HG02870 (cell line): ENCODE measurements at regions not wholly inside any gene's neighbourhood (a gene's known extent, or its start where the extent isn't known, plus 50 kb on each side); places are given as distances from the start of the nearest gene placed in this dataset.

Experiments
- ATAC-seq: cut with Tn5 transposase; IDR thresholded peaks from one replicate; pipeline ENCODE4 v1.9.1; 2021; ENCODE audit warnings: mild to moderate bottlenecking, moderate library complexity; ENCODE audit not compliant: unreplicated experiment

- no peak for ATAC-seq
Measured at GRCh38 chr4:28518561-28519165, 1658.0 kb downstream of the STIM2 start.

DNA sequence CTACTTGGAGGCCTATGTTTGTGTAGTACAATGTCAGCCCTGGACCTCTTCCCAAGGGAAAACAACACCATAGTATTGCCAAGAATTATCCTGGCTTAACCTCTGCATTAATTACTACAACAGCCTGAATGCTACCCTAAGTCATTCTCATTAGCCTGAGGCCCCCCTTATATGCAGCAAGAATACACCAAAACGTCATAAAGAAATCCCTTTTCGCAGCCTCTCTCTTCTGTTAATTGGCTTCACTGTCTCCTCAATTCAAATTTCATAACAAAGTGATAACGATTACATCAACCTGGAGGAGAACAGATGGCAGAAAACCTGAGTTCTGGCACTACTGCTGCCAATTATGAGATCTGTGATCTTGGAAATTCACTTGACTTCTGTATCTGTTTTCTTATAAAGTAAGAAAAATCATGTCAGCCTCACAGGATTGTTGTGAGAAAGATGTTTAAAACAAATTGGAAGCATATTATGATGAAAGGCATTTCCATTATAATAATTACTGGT lies 1663.1 kb downstream of the STIM2 start:
- no peak for ATAC-seq

DNA sequence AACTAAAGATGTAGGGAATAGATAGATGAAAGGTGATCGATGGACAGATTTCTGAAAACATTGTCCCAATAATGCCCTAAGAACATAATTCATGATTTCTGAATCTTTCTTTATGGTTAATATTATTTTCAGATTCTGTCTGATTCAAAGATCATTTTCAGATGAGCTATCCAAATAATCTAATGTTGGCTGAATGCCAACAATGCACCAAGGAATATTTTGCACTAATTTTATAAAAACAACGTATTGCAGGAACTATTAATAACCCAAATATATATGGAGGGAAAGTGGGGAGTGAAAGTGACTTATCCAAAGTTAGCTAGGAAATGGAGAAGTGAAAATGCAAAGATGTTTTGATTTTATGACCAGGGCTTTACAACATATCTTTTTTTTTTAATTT lies 1675.5 kb downstream of the STIM2 start:
- no peak for ATAC-seq

GRCh38 chr4:28545986-28546385 lies 1685.3 kb downstream of the STIM2 start:
- no peak for ATAC-seq

- ATAC-seq: no peak
Measured at GRCh38 chr4:28548136-28548535, 1687.5 kb downstream of the STIM2 start.

DNA sequence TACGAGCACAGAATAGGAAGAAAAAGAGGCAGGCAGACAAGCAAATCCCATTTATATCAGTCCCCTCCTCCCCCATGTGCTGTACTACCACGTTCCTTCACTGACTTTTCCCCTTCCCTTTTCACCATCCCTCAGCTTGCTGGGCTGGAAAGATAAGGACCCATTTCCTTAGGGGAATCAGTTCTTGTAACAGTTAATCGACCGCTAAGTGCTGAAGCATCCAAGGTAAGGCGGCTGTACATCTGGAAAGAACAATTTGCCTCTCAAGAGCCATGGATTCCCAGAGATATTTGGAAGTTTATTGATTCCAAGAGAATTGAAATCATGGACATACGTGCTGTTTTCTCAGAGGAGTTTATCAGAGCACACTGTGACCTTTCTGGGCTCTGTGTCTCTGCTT lies 1688.0 kb downstream of the STIM2 start:
- no peak for ATAC-seq

DNA sequence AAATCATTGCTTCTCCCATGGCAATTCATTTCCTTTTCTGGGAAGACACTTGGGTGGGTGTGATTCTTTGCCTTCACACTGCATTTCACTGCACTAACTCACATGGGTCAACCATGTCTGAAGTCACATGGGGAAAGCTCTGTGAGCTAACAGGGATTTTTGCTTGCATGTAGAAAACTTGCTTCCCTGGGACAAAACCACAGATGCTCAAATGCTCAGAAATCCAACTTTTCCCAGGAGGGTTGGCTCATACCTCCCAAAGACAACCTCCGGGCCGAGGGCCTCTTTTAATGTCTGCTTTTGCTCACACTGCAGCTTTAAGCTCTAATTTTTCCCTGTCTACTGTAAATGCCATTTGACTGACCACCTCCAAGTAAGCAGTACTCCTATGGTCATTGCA lies 1695.2 kb downstream of the STIM2 start:
- ATAC-seq: no peak

- ATAC-seq: no peak
Measured at GRCh38 chr4:28557755-28558154, 1697.1 kb downstream of the STIM2 start.

- no peak for ATAC-seq
Measured at GRCh38 chr4:28558895-28559294, 1698.3 kb downstream of the STIM2 start.

GRCh38 chr4:28562913-28563312 lies 1702.3 kb downstream of the STIM2 start:
- no peak for ATAC-seq

DNA sequence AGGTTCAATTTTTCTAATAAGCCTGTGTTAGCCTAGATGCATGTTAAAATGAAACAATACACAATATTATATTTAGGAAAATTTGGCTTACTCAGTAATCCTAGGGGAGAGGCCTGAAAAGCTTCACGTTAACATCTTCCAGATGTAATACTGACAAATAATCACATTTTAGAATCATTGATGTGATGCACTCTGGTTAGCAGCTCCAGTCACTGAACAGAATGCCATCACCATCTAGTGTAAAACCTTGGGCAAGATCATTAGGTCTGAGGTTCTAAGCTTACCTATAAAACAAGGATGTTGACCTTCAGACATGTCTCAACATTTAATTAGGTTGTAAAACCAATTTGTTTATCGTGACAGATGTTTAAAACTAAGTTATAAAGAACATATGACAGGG lies 1704.8 kb downstream of the STIM2 start:
- ATAC-seq: no peak

- ATAC-seq: no peak
Measured at GRCh38 chr4:28600958-28601357, 1740.3 kb downstream of the STIM2 start.

GRCh38 chr4:28621591-28621990 lies 1761.0 kb downstream of the STIM2 start:
- no peak for ATAC-seq

GRCh38 chr4:28636971-28637370 lies 1776.3 kb downstream of the STIM2 start:
- ATAC-seq: no peak

- ATAC-seq: no peak
Measured at GRCh38 chr4:28639747-28640146, 1779.1 kb downstream of the STIM2 start.

DNA sequence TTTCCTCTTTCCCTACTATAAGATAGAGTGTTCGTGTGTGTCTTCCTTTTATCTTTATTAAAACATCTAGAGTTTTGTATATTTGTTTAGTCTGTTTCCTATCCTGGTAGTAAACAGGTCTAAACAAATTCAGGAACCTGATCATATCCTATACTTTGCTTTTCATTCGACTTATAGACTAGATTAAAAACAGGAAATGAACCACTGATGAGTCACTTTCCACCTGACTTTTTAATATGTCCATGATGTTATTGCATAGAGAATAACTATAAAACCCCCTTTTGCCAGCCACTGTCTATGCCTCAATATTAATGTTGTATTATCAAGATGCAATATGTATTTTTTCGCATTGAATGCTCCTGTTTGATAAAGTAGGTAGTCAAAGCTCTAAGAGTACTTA lies 1794.0 kb downstream of the STIM2 start:
- ATAC-seq: no peak

DNA sequence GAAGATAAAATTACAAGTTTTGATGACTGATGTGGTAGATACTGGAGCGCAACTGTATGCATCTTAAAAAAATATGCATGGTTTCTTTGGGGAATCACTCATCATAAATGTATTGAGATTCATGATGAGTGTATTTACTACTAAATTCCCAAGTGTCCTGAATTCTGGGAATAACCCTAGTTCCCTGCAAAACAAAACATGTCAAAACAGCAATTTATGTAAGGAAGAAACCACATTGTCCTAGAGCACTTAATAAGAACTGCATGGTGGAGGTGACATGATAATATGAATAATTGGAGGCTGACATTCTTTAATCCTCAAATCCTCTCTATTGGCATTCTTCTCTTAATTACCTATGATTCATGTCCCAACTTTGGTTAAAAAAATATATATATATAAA lies 1804.7 kb downstream of the STIM2 start:
- no peak for ATAC-seq

DNA sequence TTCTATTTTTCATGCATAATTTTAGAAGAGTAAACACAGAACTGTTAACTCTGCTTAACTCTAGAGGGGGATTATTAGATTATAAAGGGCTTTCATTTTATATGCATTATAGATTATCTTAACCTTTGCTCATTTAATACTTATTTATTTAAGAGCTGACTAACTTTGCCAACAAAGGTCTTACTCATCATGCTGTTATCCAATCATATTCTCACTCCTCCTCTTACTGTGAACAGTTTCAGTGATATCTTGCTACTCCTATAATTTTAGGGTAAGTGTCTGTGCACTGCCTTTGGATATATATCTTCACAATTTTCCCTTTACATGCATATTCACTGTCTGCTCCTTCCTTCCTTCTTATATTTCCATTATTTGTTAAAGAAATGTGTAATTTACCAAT lies 1814.9 kb downstream of the STIM2 start:
- ATAC-seq: no peak

DNA sequence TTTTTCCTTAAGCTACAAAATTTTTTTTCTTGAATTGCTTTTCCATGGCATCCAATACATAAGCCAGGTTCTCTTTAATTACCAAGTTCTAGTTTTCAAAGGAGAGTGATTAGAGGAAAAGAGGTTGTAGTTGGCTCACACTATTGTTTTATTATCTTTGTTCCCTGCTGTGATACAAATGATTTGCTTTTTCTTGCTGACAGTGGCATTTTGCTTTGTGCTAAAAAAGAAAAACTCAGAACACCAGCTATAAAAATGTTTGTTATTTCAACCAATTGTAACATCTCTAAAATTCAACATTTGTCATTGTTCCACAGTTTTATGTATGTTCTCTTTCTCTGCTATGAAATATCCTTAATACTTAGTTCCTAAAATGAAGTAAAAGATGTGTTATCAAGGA lies 1817.2 kb downstream of the STIM2 start:
- ATAC-seq: no peak

DNA sequence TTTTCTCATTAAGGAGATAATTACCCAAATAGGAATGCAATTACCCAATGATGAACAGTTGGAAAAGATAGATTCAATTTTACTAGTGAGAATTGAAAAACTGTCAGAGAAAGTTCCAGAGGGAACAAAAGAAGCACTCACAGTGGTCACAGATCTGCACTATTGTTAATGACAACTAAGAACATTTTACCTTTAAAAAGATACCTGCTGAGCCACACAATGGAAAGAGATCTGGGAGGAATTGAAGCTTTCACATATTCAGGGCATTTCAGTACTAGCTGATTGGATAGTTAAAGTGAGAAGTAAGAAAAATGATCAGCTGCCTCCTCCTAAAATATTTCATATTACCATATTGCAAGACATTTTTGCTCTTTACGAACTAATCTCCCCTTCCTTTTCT lies 1822.2 kb downstream of the STIM2 start:
- ATAC-seq: no peak

DNA sequence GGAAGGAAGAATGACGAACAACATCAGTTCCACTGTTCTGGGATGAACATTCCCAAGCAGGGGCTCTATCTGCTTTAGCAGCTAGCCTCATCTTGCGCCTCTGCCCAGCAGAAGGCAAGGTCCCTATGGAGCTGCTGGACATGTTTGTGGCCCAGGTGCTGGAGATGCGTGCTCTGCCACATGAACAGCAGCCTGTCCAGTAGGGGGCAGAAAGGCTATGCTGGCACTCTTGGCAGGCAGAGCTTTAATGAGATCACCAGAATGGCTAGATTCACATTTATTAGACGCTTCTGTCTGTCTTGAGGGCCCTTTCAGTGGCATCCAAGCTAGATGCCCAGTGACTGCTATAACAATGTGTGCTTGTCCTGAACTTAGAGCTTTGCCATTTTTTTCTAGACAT lies 1826.0 kb downstream of the STIM2 start:
- ATAC-seq: no peak

- ATAC-seq: no peak
Measured at GRCh38 chr4:28690890-28691289, 1830.2 kb downstream of the STIM2 start.

GRCh38 chr4:28702571-28702970 lies 1841.9 kb downstream of the STIM2 start:
- ATAC-seq: no peak
